H9 (cell line): ENCODE measurements at regions not wholly inside any gene's neighbourhood (a gene's known extent, or its start where the extent isn't known, plus 50 kb on each side); places are given as distances from the start of the nearest gene placed in this dataset.

Experiments
- DNase-seq: peaks from one replicate; pipeline ENCODE4 v3.0.0-alpha.2; 2017
- H2AFZ ChIP-seq: one replicate; pipeline ENCODE4 v1.6.1; 2013; ENCODE audit warnings: mild to moderate bottlenecking, low read length, control low read depth, moderate library complexity
- H2AK5ac ChIP-seq: 2 replicates; pipeline ENCODE4 v1.6.1; 2013; ENCODE audit warnings: low read length, control low read depth, mixed read lengths; ENCODE audit not compliant: insufficient read length
- H2BK120ac ChIP-seq: one replicate; pipeline ENCODE4 v1.6.1; 2013; ENCODE audit warnings: low read depth, mild to moderate bottlenecking, low read length, control low read depth, inconsistent platforms; ENCODE audit not compliant: poor library complexity, severe bottlenecking
- H2BK12ac ChIP-seq: 2 replicates; pipeline ENCODE4 v1.6.1; 2013; ENCODE audit warnings: low read length, control low read depth, mixed read lengths, low read depth; ENCODE audit not compliant: insufficient read length
- H2BK15ac ChIP-seq: 2 replicates; pipeline ENCODE4 v1.6.1; 2013; ENCODE audit warnings: low read depth, low read length, control low read depth
- H2BK20ac ChIP-seq: one replicate; pipeline ENCODE4 v1.6.1; 2013; ENCODE audit warnings: low read depth, mild to moderate bottlenecking, low read length, control low read depth, inconsistent platforms; ENCODE audit not compliant: poor library complexity, severe bottlenecking
- H2BK5ac ChIP-seq: 2 replicates; pipeline ENCODE4 v1.6.1; 2013; ENCODE audit warnings: low read length, control low read depth, mixed read lengths; ENCODE audit not compliant: insufficient read length
- H3K14ac ChIP-seq: 2 replicates; pipeline ENCODE4 v1.6.1; 2013; ENCODE audit warnings: low read length, control low read depth; ENCODE audit not compliant: insufficient read depth
- H3K18ac ChIP-seq: 2 replicates; pipeline ENCODE4 v1.6.1; 2013; ENCODE audit warnings: low read depth, mild to moderate bottlenecking, mixed read lengths, low read length, control low read depth; ENCODE audit not compliant: insufficient read length
- H3K23ac ChIP-seq: 2 replicates; pipeline ENCODE4 v1.6.1; 2013; ENCODE audit warnings: low read length, control low read depth, mixed read lengths, low read depth; ENCODE audit not compliant: insufficient read length
- H3K23me2 ChIP-seq: 2 replicates; pipeline ENCODE4 v1.6.1; 2013; ENCODE audit warnings: low read depth, mild to moderate bottlenecking, mixed read lengths, low read length, control low read depth; ENCODE audit not compliant: insufficient read length, poor library complexity, severe bottlenecking
- H3K27ac ChIP-seq: 2 replicates; pipeline ENCODE4 v1.5.1; 2013; ENCODE audit warnings: low read length, control low read depth, mixed read lengths, low read depth; ENCODE audit not compliant: insufficient read length
- H3K27me3 ChIP-seq: 2 replicates; pipeline ENCODE4 v1.6.1; 2013; ENCODE audit warnings: low read length, control low read depth, inconsistent platforms; ENCODE audit not compliant: insufficient read depth
- H3K4ac ChIP-seq: 2 replicates; pipeline ENCODE4 v1.6.1; 2013; ENCODE audit warnings: low read depth, mild to moderate bottlenecking, control low read depth, inconsistent platforms, low read length, moderate library complexity
- H3K4me1 ChIP-seq: 2 replicates; pipeline ENCODE4 v1.6.1; 2013; ENCODE audit warnings: low read length, control low read depth, inconsistent platforms; ENCODE audit not compliant: insufficient read depth
- H3K4me2 ChIP-seq: 2 replicates; pipeline ENCODE4 v1.6.1; 2013; ENCODE audit warnings: low read length, control low read depth, mixed read lengths; ENCODE audit not compliant: insufficient read length, insufficient read depth
- H3K56ac ChIP-seq: 2 replicates; pipeline ENCODE4 v1.6.1; 2013; ENCODE audit warnings: low read depth, mild to moderate bottlenecking, mixed read lengths, low read length, control low read depth; ENCODE audit not compliant: insufficient read length
- H3K79me1 ChIP-seq: 2 replicates; pipeline ENCODE4 v1.6.1; 2013; ENCODE audit warnings: low read depth, mild to moderate bottlenecking, moderate library complexity, low read length, control low read depth, inconsistent platforms; ENCODE audit not compliant: insufficient read depth, poor library complexity, severe bottlenecking
- H3K79me2 ChIP-seq: 2 replicates; pipeline ENCODE4 v1.6.1; 2013; ENCODE audit warnings: low read length, control low read depth, inconsistent platforms; ENCODE audit not compliant: insufficient read depth
- H3K9ac ChIP-seq: 2 replicates; pipeline ENCODE4 v1.6.1; 2013; ENCODE audit warnings: low read length, control low read depth, mixed read lengths; ENCODE audit not compliant: insufficient read length; ENCODE audit errors: extremely low read depth
- H3K9me3 ChIP-seq: one replicate; pipeline ENCODE4 v1.6.1; 2013; ENCODE audit warnings: low read depth, low read length, inconsistent platforms; ENCODE audit not compliant: control insufficient read depth
- H3T11ph ChIP-seq: one replicate; pipeline ENCODE4 v1.6.1; 2013; ENCODE audit warnings: mild to moderate bottlenecking, low read length, control low read depth, inconsistent platforms
- H4K20me1 ChIP-seq: one replicate; pipeline ENCODE4 v1.6.1; 2013; ENCODE audit not compliant: control insufficient read depth, insufficient read length, insufficient read depth
- H4K5ac ChIP-seq: 2 replicates; pipeline ENCODE4 v1.6.1; 2013; ENCODE audit warnings: low read depth, mild to moderate bottlenecking, mixed read lengths, low read length, control low read depth; ENCODE audit not compliant: insufficient read length
- H4K8ac ChIP-seq: replicated peaks from 2 replicates; pipeline ENCODE4 v1.6.1; 2013; ENCODE audit warnings: low read length, control low read depth, mixed read lengths, low read depth; ENCODE audit not compliant: insufficient read length
- H4K91ac ChIP-seq: 2 replicates; pipeline ENCODE4 v1.6.1; 2013; ENCODE audit warnings: low read depth, mild to moderate bottlenecking, moderate library complexity, mixed read lengths, low read length, control low read depth; ENCODE audit not compliant: insufficient read length
- H3K27ac Mint-ChIP-seq, 3 experiments: 2 replicates in 2 of 3; 3 replicates in 1 of 3; pipeline ENCODE4 v1.8.0; 2020 to 2021; ENCODE audit warnings: mixed read lengths in 3 of 3, mild to moderate bottlenecking in 1 of 3, moderate library complexity in 1 of 3
- H3K27me3 Mint-ChIP-seq: 2 replicates; pipeline ENCODE4 v1.8.0; 2021; ENCODE audit warnings: low read depth, mild to moderate bottlenecking, moderate library complexity, mixed read lengths
- H3K36me3 Mint-ChIP-seq, 3 experiments: 2 replicates in 2 of 3; 3 replicates in 1 of 3; pipeline ENCODE4 v1.8.0; 2020 to 2021; ENCODE audit warnings: low read depth in 3 of 3, mixed read lengths in 3 of 3; ENCODE audit not compliant: insufficient read depth in 1 of 3
- H3K4me1 Mint-ChIP-seq, 2 experiments: 2 replicates each; pipeline ENCODE4 v1.8.0; 2020; ENCODE audit warnings: mixed read lengths in 2 of 2
- H3K4me3 Mint-ChIP-seq, 2 experiments: 2 replicates in 1 of 2; 3 replicates in 1 of 2; pipeline ENCODE4 v1.8.0; 2020 to 2021; ENCODE audit warnings: mild to moderate bottlenecking in 2 of 2, mixed read lengths in 2 of 2, moderate library complexity in 1 of 2
- H3K9me3 Mint-ChIP-seq, 2 experiments: 2 replicates in 1 of 2; 3 replicates in 1 of 2; pipeline ENCODE4 v1.8.0; 2020; ENCODE audit warnings: mild to moderate bottlenecking in 2 of 2, mixed read lengths in 2 of 2, moderate library complexity in 1 of 2
- CTCF ChIP-seq: fragments of 200-600 bp; sonication (generic); conservative IDR thresholded peaks from 3 replicates; pipeline ENCODE4 v1.8.0; 2021; ENCODE audit warnings: antibody characterized with exemption, mild to moderate bottlenecking

GRCh38 chr1:88186911-88187310, 497.2 kb upstream of the PKN2 start:
- H3K27ac Mint-ChIP-seq, result no peak overlapping the region
- no peak overlapping the region for H2BK120ac ChIP-seq
- peaks cover 7 to 8% of the 10 kb centered on the region in 2 experiments for H3K4me1 Mint-ChIP-seq
- no peak overlapping the region for H2AK5ac ChIP-seq
- no peak overlapping the region for H3K4me2 ChIP-seq
- H3K56ac ChIP-seq, result no peak overlapping the region
- H3K4me1 ChIP-seq, result no peaks in the 10 kb centered on the region
- no peak overlapping the region for H4K91ac ChIP-seq
- no peak overlapping the region for H3K4ac ChIP-seq
- no peaks in the 10 kb centered on the region for H3K27me3 ChIP-seq
- H2BK15ac ChIP-seq, result no peak overlapping the region
- H3K36me3 Mint-ChIP-seq, result no peaks in the 10 kb centered on the region
- H3T11ph ChIP-seq, result no peak overlapping the region
- H4K8ac ChIP-seq, result no peak overlapping the region
- no peaks in the 10 kb centered on the region for H4K20me1 ChIP-seq
- 0 out of 2 replicates have a peak, but pooled peaks cover 2% of the 10 kb centered on the region for H3K27me3 Mint-ChIP-seq
- H2BK12ac ChIP-seq, result no peak overlapping the region
- no peak overlapping the region for H3K23ac ChIP-seq
- H3K9me3 ChIP-seq, result no peaks in the 10 kb centered on the region
- TF ChIP-seq CTCF, result no peak
- H3K14ac ChIP-seq, result no peak overlapping the region
- H3K4me3 Mint-ChIP-seq, result no peak overlapping the region
- H2AFZ ChIP-seq, result no peak overlapping the region
- H4K5ac ChIP-seq, result no peak overlapping the region
- H2BK20ac ChIP-seq, result no peak overlapping the region
- H3K23me2 ChIP-seq, result no peaks in the 10 kb centered on the region
- H2BK5ac ChIP-seq, result no peak overlapping the region
- H3K27ac ChIP-seq, result no peak overlapping the region
- no peak overlapping the region for H3K9ac ChIP-seq
- no peak for DNase-seq
- no peaks in the 10 kb centered on the region for H3K79me1 ChIP-seq
- no peak overlapping the region for H3K18ac ChIP-seq
- H3K79me2 ChIP-seq, result no peaks in the 10 kb centered on the region
- no peaks in the 10 kb centered on the region for H3K9me3 Mint-ChIP-seq
